HUES6 (cell line): ENCODE measurements at regions not wholly inside any gene's neighbourhood (a gene's known extent, or its start where the extent isn't known, plus 50 kb on each side); places are given as distances from the start of the nearest gene placed in this dataset.

ENCODE experiments used
- H3K27ac ChIP-seq: 2 replicates; pipeline ENCODE4 v1.7.0; 2013; ENCODE audit warnings: low read depth, mild to moderate bottlenecking, low read length, inconsistent platforms
- H3K27me3 ChIP-seq: 2 replicates; pipeline ENCODE4 v1.6.1; 2013; ENCODE audit warnings: low read length; ENCODE audit not compliant: control insufficient read depth, insufficient read depth
- H3K36me3 ChIP-seq: 2 replicates; pipeline ENCODE4 v1.6.1; 2013; ENCODE audit warnings: low read length; ENCODE audit not compliant: control insufficient read depth, insufficient read depth
- H3K4me1 ChIP-seq: 2 replicates; pipeline ENCODE4 v1.6.1; 2013; ENCODE audit warnings: low read length; ENCODE audit not compliant: control insufficient read depth, insufficient read depth
- H3K4me3 ChIP-seq: 2 replicates; pipeline ENCODE4 v1.5.1; 2013; ENCODE audit warnings: low read depth, low read length
- H3K9ac ChIP-seq: one replicate; pipeline ENCODE4 v1.6.1; 2013; ENCODE audit warnings: mild to moderate bottlenecking, low read length
- H3K9me3 ChIP-seq: 2 replicates; pipeline ENCODE4 v1.6.1; 2013; ENCODE audit warnings: low read depth, low read length; ENCODE audit not compliant: control insufficient read depth, insufficient read depth

GRCh38 chr15:37744521-37744920, 189.9 kb upstream of the TMCO5A start:
- peaks cover 6% of the 10 kb centered on the region; the same call in 1 of the 2 replicates for H3K9me3 ChIP-seq
- no peaks in the 10 kb centered on the region for H3K27me3 ChIP-seq
- no peak overlapping the region for H3K27ac ChIP-seq
- no peaks in the 10 kb centered on the region for H3K36me3 ChIP-seq
- no peak overlapping the region for H3K9ac ChIP-seq
- peaks cover 5% of the 10 kb centered on the region; the same call in 1 of the 2 replicates for H3K4me1 ChIP-seq
- H3K4me3 ChIP-seq = no peak overlapping the region

GRCh38 chr15:37751401-37751800, 183.0 kb upstream of the TMCO5A start:
- Histone ChIP-seq H3K27me3 (no peaks in the 10 kb centered on the region), H3K9me3 (peaks cover 6% of the 10 kb centered on the region; the same call in 1 of the 2 replicates), H3K4me3 (no peak overlapping the region)

GRCh38 chr15:37756407-37756806, 178.0 kb upstream of the TMCO5A start:
- Histone ChIP-seq H3K36me3 (no peaks in the 10 kb centered on the region), H3K4me1 (no peaks in the 10 kb centered on the region), H3K9ac (no peak overlapping the region), H3K9me3 (no peaks in the 10 kb centered on the region), H3K4me3 (no peak overlapping the region), H3K27ac (no peak overlapping the region), H3K27me3 (no peaks in the 10 kb centered on the region)

More at GRCh38 chr15:37751401-37751800, 183.0 kb upstream of the TMCO5A start:
- H3K9ac ChIP-seq = no peak overlapping the region
- no peak overlapping the region for H3K27ac ChIP-seq
- no peaks in the 10 kb centered on the region for H3K36me3 ChIP-seq
- H3K4me1 ChIP-seq = no peaks in the 10 kb centered on the region

GRCh38 chr15:37758412-37758811, 176.0 kb upstream of the TMCO5A start:
- H3K4me3 ChIP-seq = no peak overlapping the region
- H3K4me1 ChIP-seq = no peaks in the 10 kb centered on the region
- no peaks in the 10 kb centered on the region for H3K9me3 ChIP-seq
- H3K36me3 ChIP-seq = no peaks in the 10 kb centered on the region
- H3K9ac ChIP-seq = no peak overlapping the region
- H3K27ac ChIP-seq = no peak overlapping the region
- H3K27me3 ChIP-seq = no peaks in the 10 kb centered on the region

- H3K9ac ChIP-seq = no peak overlapping the region
- H3K4me3 ChIP-seq = no peak overlapping the region
- H3K27me3 ChIP-seq = no peaks in the 10 kb centered on the region
- H3K9me3 ChIP-seq = no peaks in the 10 kb centered on the region
- H3K36me3 ChIP-seq = no peaks in the 10 kb centered on the region
- H3K27ac ChIP-seq = no peak overlapping the region
- H3K4me1 ChIP-seq = no peaks in the 10 kb centered on the region
Observed at GRCh38 chr15:37764733-37765191, 169.7 kb upstream of the TMCO5A start.

- no peak overlapping the region for H3K9ac ChIP-seq
- no peak overlapping the region for H3K27ac ChIP-seq
- H3K4me3 ChIP-seq = no peak overlapping the region
- no peaks in the 10 kb centered on the region for H3K4me1 ChIP-seq
- no peaks in the 10 kb centered on the region for H3K36me3 ChIP-seq
- H3K9me3 ChIP-seq = no peaks in the 10 kb centered on the region
- no peaks in the 10 kb centered on the region for H3K27me3 ChIP-seq
Observed at GRCh38 chr15:37765786-37766185, 168.7 kb upstream of the TMCO5A start.

GRCh38 chr15:37767841-37768455, 166.5 kb upstream of the TMCO5A start:
- Histone ChIP-seq H3K27ac (no peak overlapping the region), H3K36me3 (no peaks in the 10 kb centered on the region), H3K27me3 (no peaks in the 10 kb centered on the region), H3K4me1 (no peaks in the 10 kb centered on the region), H3K4me3 (no peak overlapping the region), H3K9ac (no peak overlapping the region), H3K9me3 (no peaks in the 10 kb centered on the region)

GRCh38 chr15:37771465-37771864, 163.0 kb upstream of the TMCO5A start:
- Histone ChIP-seq H3K4me1 (no peaks in the 10 kb centered on the region), H3K36me3 (no peaks in the 10 kb centered on the region), H3K9ac (no peak overlapping the region), H3K9me3 (no peaks in the 10 kb centered on the region), H3K27me3 (no peaks in the 10 kb centered on the region), H3K27ac (no peak overlapping the region), H3K4me3 (no peak overlapping the region)

GRCh38 chr15:37773111-37773860, 161.2 kb upstream of the TMCO5A start:
- Histone ChIP-seq H3K27me3 (no peaks in the 10 kb centered on the region), H3K9me3 (no peaks in the 10 kb centered on the region), H3K4me3 (no peak overlapping the region), H3K4me1 (no peaks in the 10 kb centered on the region), H3K27ac (no peak overlapping the region), H3K9ac (no peak overlapping the region), H3K36me3 (no peaks in the 10 kb centered on the region)

GRCh38 chr15:37774961-37775360, 159.5 kb upstream of the TMCO5A start:
- Histone ChIP-seq H3K36me3 (no peaks in the 10 kb centered on the region), H3K4me3 (no peak overlapping the region), H3K4me1 (no peaks in the 10 kb centered on the region), H3K9me3 (no peaks in the 10 kb centered on the region), H3K27ac (no peak overlapping the region), H3K9ac (no peak overlapping the region), H3K27me3 (no peaks in the 10 kb centered on the region)

GRCh38 chr15:37777006-37777405, 157.4 kb upstream of the TMCO5A start:
- Histone ChIP-seq H3K9me3 (no peaks in the 10 kb centered on the region), H3K27ac (no peak overlapping the region), H3K27me3 (no peaks in the 10 kb centered on the region), H3K4me3 (no peak overlapping the region), H3K4me1 (no peaks in the 10 kb centered on the region), H3K36me3 (no peaks in the 10 kb centered on the region), H3K9ac (no peak overlapping the region)
